GM12865 (cell line): ENCODE measurements at regions not wholly inside any gene's neighbourhood (a gene's known extent, or its start where the extent isn't known, plus 50 kb on each side); places are given as distances from the start of the nearest gene placed in this dataset.

ENCODE experiments used
- DNase-seq: peaks from one replicate; pipeline ENCODE4 v3.0.0; 2010; ENCODE audit warnings: low read depth
- H3K4me3 ChIP-seq: 2 replicates; pipeline ENCODE4 v1.5.1; 2011; ENCODE audit warnings: mild to moderate bottlenecking, low read depth, low read length, control low read depth
- TF ChIP-seq, protein P1 (sequence below): IDR thresholded peaks from 2 replicates; pipeline ENCODE4 v1.5.1; 2011; ENCODE audit warnings: low read length, control low read depth, low read depth, inconsistent platforms; ENCODE audit not compliant: insufficient read depth; ENCODE audit errors: missing control alignments

DNA sequence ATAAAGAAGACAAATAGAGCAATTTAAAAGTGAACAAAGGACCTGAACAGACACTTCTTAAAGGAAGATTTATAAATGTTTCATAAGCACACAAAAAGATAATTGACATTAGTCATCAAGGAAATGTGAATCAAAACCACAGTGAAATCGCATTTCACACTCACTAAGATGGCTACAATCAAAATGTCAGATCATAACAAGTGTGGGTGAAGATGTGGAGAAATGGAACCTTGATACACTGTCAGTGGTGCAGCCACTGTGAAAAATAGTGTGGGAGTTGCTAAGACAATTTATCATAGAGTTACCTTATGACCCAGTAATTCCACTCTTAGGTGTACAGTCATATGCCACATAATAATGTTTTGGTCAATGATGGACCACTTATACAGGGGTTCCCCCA is 54.5 kb upstream of the HTR4 start:
- DNase-seq: no peak
- no peak overlapping the region for H3K4me3 ChIP-seq
- TF ChIP-seq, protein P1, sequence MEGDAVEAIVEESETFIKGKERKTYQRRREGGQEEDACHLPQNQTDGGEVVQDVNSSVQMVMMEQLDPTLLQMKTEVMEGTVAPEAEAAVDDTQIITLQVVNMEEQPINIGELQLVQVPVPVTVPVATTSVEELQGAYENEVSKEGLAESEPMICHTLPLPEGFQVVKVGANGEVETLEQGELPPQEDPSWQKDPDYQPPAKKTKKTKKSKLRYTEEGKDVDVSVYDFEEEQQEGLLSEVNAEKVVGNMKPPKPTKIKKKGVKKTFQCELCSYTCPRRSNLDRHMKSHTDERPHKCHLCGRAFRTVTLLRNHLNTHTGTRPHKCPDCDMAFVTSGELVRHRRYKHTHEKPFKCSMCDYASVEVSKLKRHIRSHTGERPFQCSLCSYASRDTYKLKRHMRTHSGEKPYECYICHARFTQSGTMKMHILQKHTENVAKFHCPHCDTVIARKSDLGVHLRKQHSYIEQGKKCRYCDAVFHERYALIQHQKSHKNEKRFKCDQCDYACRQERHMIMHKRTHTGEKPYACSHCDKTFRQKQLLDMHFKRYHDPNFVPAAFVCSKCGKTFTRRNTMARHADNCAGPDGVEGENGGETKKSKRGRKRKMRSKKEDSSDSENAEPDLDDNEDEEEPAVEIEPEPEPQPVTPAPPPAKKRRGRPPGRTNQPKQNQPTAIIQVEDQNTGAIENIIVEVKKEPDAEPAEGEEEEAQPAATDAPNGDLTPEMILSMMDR: no peak

DNA sequence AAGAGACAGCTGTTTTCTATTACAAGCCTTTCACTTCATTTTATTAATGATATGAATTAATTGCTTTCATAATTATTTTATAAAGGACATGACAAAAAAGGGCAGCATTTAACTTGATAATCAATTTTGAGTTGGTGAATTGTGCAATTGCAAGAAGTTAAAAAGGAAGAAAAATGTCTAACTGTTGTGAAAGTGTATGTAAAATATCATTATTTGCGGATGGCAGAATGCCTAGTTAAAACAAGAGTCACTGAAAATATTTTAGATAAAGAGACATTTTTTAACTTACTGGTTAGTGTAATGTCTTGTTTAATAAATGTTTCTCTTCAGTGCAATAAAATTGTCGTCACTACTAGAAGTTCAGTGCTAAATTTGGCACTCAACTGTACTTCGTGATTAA is 57.6 kb upstream of the HTR4 start:
- TF ChIP-seq, protein P1: no peak
- H3K4me3 ChIP-seq: no peak overlapping the region

GRCh38 chr5:148713735-148714508 is 59.6 kb upstream of the HTR4 start:
- TF ChIP-seq, protein P1: no peak
- DNase-seq: no peak

More for the DNA sequence above, 57.6 kb upstream of the HTR4 start:
- no peak for DNase-seq

DNA sequence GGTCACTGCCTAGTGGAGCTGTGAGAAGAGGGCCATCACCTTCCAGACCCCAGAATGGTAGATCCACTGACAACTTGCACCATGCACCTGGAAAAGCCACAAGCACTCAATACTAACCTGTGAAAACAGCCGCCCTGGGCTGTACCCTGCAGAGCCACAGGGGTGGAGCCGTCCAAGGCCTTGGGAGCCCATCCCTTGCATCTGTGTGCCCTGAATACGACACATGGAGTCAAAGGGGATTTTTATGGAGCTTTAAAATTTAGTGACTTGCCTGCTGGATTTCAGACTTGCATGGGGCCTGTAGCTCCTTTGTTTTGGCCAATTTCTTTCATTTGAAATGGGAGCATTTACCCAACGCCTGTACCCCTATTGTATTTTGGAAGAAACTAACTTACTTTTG is 62.4 kb upstream of the HTR4 start:
- no peak for DNase-seq
- H3K4me3 ChIP-seq: no peak overlapping the region
- TF ChIP-seq, protein P1: no peak

More at GRCh38 chr5:148713735-148714508, 59.6 kb upstream of the HTR4 start:
- no peak overlapping the region for H3K4me3 ChIP-seq

- no peak overlapping the region for H3K4me3 ChIP-seq
- TF ChIP-seq, protein P1: no peak
- no peak for DNase-seq
Measured at GRCh38 chr5:148717668-148718067, 63.3 kb upstream of the HTR4 start.

DNA sequence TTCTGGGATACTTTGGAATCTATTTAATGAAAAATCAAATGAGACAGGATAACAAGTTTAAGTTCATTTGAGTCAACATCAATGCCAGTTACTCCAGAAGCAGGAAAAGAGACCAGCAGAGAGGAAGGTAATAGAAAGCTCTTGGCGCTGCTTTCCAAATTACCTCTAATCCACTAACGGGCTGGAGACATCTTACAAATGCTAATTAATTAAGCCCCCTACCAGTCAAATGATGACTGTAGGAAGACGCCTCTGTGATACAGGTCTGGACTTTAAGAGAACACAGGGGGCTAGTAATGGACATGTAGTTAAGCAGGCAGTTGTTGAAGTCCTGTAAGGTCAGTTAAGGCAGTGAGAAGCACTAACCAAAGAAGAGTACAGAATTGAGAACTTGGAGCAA is 65.3 kb upstream of the HTR4 start:
- DNase-seq: no peak
- TF ChIP-seq, protein P1: no peak
- H3K4me3 ChIP-seq: no peak overlapping the region

GRCh38 chr5:148720257-148720656 is 65.9 kb upstream of the HTR4 start:
- DNase-seq: no peak
- no peak overlapping the region for H3K4me3 ChIP-seq
- TF ChIP-seq, protein P1: no peak
